ENCODE measurements at regions not wholly inside any gene's neighbourhood (a gene's known extent, or its start where the extent isn't known, plus 50 kb on each side); places are given as distances from the start of the nearest gene placed in this dataset.
A peak's percentile ranks its signal among the peaks of the same experiment; 100 is the strongest.

DNA sequence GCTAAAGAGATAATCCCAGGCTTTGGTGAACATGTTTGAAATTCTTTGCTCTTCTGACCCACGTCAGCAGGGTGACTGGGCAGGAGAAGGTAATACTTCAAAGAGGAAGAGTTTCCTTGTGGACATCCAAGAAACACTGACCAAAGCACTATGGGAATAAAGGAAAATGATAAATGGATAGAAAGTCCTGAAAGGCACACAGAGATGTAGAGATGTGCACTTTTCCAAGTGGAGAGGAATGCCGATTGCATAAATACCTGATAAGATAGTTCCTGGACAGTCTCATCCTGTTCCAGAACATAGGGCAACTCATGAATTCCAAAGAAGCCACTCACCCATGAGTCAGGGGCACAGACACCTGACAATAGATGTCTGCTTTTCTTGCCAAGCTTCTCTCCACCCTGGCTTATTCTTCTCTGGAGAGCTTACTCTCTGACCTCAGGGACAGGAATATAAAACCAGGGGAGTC is 191.3 kb upstream of the FOXA2 start:
- Histone ChIP-seq H3K23ac (ENCODE audit: low read depth, low read length) (no peak overlapping the region), H3K9me3 (ENCODE audit: control insufficient read depth, insufficient read depth, low read length) (peaks cover 6% of the 10 kb centered on the region; the same call in 1 of the 2 replicates), H3K4me1 (ENCODE audit: control insufficient read depth, insufficient read depth, low read length) (peaks cover 4% of the 10 kb centered on the region; the same call in 1 of the 2 replicates), H3K27me3 (ENCODE audit: control insufficient read depth, insufficient read depth, low read length) (peaks cover 5% of the 10 kb centered on the region), H2AFZ (replicated peaks; ENCODE audit: low read length, poor library complexity) (no peak overlapping the region), H4K8ac (ENCODE audit: low read depth in 2 of 2, low read length in 2 of 2) (no peak overlapping the region), H3K18ac (ENCODE audit: low read depth, low read length) (peak overlapping the region; percentile 43; the same call in 1 of the 2 replicates), H2BK15ac (ENCODE audit: low read depth, low read length) (no peak overlapping the region; the same call in 2 of the 3 replicates), H2BK120ac (ENCODE audit: low read depth, low read length) (no peak overlapping the region), H2AK5ac (ENCODE audit: low read depth, low read length) (no peak overlapping the region), H3K4me3 (ENCODE audit: insufficient read depth, low read depth, low read length) (no peak overlapping the region), H2AK9ac (replicated peaks; ENCODE audit: low read depth, low read length, poor library complexity) (no peak overlapping the region), H4K20me1 (ENCODE audit: insufficient read depth, low read length) (no peaks in the 10 kb centered on the region), H2BK5ac (ENCODE audit: low read depth, low read length, poor library complexity, severe bottlenecking) (peak overlapping the region; percentile 18), H3K9me1 (ENCODE audit: insufficient read depth, low read length) (no peaks in the 10 kb centered on the region; the same call in 1 of the 2 replicates), H3K4me2 (ENCODE audit: low read depth, low read length) (peak overlapping the region; percentile 45; the same call in 1 of the 2 replicates), H3K27ac (ENCODE audit: insufficient read depth, low read length) (no peak overlapping the region), H2BK20ac (ENCODE audit: low read depth, low read length) (no peak overlapping the region), H3K9ac (ENCODE audit: low read depth, low read length) (no peak overlapping the region), H3K56ac (ENCODE audit: extremely low read depth, insufficient read depth, low read length) (no peak overlapping the region), H3K4ac (ENCODE audit: low read depth, low read length) (no peak overlapping the region), H4K91ac (ENCODE audit: insufficient read depth, low read depth, low read length) (no peak overlapping the region), H3K14ac (replicated peaks; ENCODE audit: low read depth, low read length) (no peak overlapping the region), H3K36me3 (ENCODE audit: control insufficient read depth, insufficient read depth, low read length) (no peaks in the 10 kb centered on the region), H3K79me1 (ENCODE audit: low read depth in 1 of 2, low read length in 2 of 2) (no peaks in the 10 kb centered on the region), H4K5ac (ENCODE audit: low read depth, low read length) (no peak overlapping the region; the same call in 1 of the 2 replicates)
- ATAC-seq (ENCODE audit: low read depth) (peak; percentile 29; the same call in 1 of the 2 replicates), DNase-seq (peak; percentile 65)
- no TSS peak for BruUV-seq (replicated peaks)
- ChIA-PET POLR2A (ENCODE audit: unreplicated experiment) (no interaction called here), CTCF (no interaction called here)
- TF ChIP-seq CEBPB (IDR thresholded peaks at IDR 0.05; ENCODE audit: low read depth, low read length) (peak; percentile 58), FOS (IDR thresholded peaks at IDR 0.05; ENCODE audit: low read depth, low read length) (0 out of 2 replicates have a peak, but pooled peaks have one; percentile 7), MAFK (IDR thresholded peaks at IDR 0.05; ENCODE audit: low read depth, low read length) (no peak), MXI1 (IDR thresholded peaks at IDR 0.05; ENCODE audit: borderline replicate concordance, low read depth, low read length) (no peak)
- intact Hi-C loops (cut with micrococcal nuclease) = no loop called here
- dilution Hi-C loops (cut with HindIII; ENCODE audit: low sequenced_read_pairs, unreplicated experiment) = no loop called here
- no CpG with 5 or more reads among the region's 2 CpGs for WGBS, 2 experiments (ENCODE audit: extremely low coverage in 2 of 2, insufficient read length in 1 of 2)
- in situ Hi-C loops (cut with MboI; ENCODE audit: low sequenced_read_pairs) = no loop called here
